ENCODE measurements at regions not wholly inside any gene's neighbourhood (a gene's known extent, or its start where the extent isn't known, plus 50 kb on each side); places are given as distances from the start of the nearest gene placed in this dataset.

DNA sequence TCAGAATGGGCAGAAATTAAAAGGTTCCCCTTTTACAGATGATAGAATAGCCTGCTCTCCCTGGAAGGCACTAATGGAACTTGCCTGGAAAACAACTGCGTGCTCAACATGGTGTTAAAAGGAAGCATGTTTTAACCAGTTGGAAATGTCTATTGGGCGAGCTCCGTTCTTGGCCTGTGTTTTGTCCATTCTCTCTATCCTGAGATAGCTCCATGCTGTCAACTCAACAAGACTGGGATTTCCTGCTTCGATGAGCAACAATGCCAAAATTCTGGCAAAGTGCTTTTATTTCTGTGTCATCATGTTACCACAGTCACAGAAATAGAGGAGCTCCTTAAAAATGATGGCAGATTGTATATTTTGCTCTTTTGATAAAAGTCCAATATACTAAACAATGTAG lies 198.3 kb downstream of the PLK2 start:
- H3K27me3 ChIP-seq (ENCODE audit: control insufficient read depth, insufficient read depth, low read length) = no peaks in the 10 kb centered on the region
- H3K4me3 ChIP-seq (ENCODE audit: low read depth, low read length) = no peak overlapping the region
- DNase-seq (ENCODE audit: low read depth) (peak; percentile 38), FAIRE-seq (no peak)
- TF ChIP-seq, protein P1, sequence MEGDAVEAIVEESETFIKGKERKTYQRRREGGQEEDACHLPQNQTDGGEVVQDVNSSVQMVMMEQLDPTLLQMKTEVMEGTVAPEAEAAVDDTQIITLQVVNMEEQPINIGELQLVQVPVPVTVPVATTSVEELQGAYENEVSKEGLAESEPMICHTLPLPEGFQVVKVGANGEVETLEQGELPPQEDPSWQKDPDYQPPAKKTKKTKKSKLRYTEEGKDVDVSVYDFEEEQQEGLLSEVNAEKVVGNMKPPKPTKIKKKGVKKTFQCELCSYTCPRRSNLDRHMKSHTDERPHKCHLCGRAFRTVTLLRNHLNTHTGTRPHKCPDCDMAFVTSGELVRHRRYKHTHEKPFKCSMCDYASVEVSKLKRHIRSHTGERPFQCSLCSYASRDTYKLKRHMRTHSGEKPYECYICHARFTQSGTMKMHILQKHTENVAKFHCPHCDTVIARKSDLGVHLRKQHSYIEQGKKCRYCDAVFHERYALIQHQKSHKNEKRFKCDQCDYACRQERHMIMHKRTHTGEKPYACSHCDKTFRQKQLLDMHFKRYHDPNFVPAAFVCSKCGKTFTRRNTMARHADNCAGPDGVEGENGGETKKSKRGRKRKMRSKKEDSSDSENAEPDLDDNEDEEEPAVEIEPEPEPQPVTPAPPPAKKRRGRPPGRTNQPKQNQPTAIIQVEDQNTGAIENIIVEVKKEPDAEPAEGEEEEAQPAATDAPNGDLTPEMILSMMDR (IDR thresholded peaks at IDR 0.05; ENCODE audit: insufficient read depth, low read length, severe bottlenecking) = no peak
- H3K36me3 ChIP-seq (ENCODE audit: control insufficient read depth, insufficient read depth, low read length) = no peaks in the 10 kb centered on the region

DNA sequence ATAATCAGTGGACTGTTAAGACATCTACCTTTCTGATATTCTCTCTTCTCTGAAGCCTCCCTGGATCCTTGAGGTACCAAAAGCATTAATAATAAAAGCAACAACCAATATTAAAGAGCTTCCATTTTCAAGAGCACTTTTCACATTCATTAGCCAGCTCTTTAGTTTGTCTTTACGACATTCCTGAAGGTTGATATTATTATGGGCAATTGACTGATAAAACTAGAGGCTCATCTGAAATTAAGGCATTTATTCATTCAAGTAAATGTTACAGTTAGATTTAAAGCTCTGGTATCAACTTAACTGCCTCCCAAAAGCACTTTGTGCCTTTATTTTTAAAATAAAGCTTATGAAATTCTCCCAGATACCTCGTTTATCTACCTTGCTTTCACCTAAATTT lies 199.6 kb downstream of the PLK2 start:
- FAIRE-seq = no peak
- Histone ChIP-seq H3K36me3 (ENCODE audit: control insufficient read depth, insufficient read depth, low read length) (no peaks in the 10 kb centered on the region), H3K27me3 (ENCODE audit: control insufficient read depth, insufficient read depth, low read length) (no peaks in the 10 kb centered on the region), H3K4me3 (ENCODE audit: low read depth, low read length) (no peak overlapping the region)
- TF ChIP-seq, protein P1 (IDR thresholded peaks at IDR 0.05; ENCODE audit: insufficient read depth, low read length, severe bottlenecking) = no peak
- no peak for DNase-seq (ENCODE audit: low read depth)

DNA sequence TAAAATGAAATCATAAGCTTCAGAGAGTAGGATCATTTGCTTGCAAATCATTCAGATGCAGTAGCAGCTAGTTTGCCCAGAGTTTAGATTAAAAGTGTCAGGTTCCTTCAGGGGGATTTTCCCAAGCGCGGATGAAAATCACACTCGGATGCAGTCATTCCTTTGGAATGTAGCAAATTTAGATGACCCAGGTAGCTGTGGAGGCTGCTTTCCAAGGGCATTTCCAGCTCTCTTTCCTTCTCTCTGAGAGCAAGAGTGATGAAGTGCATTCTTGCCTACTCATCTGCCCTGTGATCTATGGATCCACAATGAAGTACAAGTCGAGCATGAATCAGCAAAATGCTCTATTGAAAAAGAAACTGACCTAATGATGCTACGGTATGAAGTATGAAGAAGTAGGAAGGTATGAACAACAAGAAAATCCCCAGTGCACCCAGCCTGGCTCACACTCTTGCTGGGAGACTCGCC lies 200.2 kb downstream of the PLK2 start:
- no peak for FAIRE-seq

DNA sequence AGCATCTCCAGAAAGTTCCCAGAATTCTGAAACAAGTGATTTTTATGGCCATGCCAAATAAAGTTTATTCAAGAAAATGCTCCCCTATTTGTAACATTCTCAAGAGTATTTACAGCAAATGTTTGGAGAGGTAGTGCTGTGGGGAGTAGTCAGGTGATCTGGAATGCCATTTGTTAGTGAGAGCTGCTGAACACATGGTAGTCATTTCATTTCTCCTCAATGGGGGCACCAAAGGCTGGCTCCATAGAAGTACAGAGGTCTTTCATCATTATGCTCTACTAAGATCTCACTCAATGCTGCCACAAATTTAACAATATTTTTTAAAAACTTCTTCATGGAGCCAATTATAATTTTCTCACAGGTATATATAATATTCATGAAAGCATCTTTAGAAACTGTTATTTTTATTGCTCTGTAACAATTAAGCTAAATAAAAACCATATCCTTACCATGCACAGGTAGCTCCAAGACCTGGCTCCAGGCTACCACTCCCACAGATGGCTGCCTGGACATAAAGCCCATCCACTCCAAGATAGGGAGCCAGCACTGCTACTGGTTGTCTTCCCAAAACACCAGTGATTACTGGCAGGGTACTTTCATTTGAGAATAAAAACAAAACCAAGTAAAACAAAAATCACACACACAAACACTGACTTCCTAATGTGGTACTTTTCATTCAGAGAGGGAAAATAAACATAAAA lies 200.8 kb downstream of the PLK2 start:
- no peak overlapping the region for H3K4me3 ChIP-seq (ENCODE audit: low read depth, low read length)
- no peaks in the 10 kb centered on the region for H3K36me3 ChIP-seq (ENCODE audit: control insufficient read depth, insufficient read depth, low read length)
- no peaks in the 10 kb centered on the region for H3K27me3 ChIP-seq (ENCODE audit: control insufficient read depth, insufficient read depth, low read length)
- no peak for FAIRE-seq
- DNase-seq (ENCODE audit: low read depth) = no peak
- TF ChIP-seq, protein P1 (IDR thresholded peaks at IDR 0.05; ENCODE audit: insufficient read depth, low read length, severe bottlenecking) = no peak

More for the DNA sequence above, 200.2 kb downstream of the PLK2 start:
- Histone ChIP-seq H3K27me3 (ENCODE audit: control insufficient read depth, insufficient read depth, low read length) (no peaks in the 10 kb centered on the region), H3K4me3 (ENCODE audit: low read depth, low read length) (no peak overlapping the region), H3K36me3 (ENCODE audit: control insufficient read depth, insufficient read depth, low read length) (no peaks in the 10 kb centered on the region)
- TF ChIP-seq, protein P1 (IDR thresholded peaks at IDR 0.05; ENCODE audit: insufficient read depth, low read length, severe bottlenecking) = no peak
- DNase-seq (ENCODE audit: low read depth) = peak; percentile 99

DNA sequence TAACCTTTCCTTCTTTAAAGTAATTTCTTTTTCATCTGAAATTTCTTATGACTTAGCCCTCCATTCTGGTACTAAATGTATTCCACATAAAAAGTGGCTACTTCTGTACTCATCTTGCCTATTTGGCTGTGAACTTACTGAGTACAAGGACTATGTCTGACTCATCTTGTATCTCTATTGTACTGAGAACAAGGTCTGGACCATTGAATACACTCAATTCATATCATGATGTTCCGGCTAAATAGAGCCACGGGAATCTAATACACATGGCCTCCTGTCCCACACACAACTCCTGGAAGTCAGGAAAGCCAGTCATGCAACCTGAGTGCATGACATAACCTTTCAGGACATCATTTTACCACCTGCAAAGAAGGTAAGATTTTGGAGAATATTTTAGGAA lies 203.9 kb downstream of the PLK2 start:
- H3K4me3 ChIP-seq (ENCODE audit: low read depth, low read length) = no peak overlapping the region
- FAIRE-seq (no peak), DNase-seq (ENCODE audit: low read depth) (no peak)
- no peaks in the 10 kb centered on the region for H3K27me3 ChIP-seq (ENCODE audit: control insufficient read depth, insufficient read depth, low read length)
- no peaks in the 10 kb centered on the region for H3K36me3 ChIP-seq (ENCODE audit: control insufficient read depth, insufficient read depth, low read length)
- TF ChIP-seq, protein P1 (IDR thresholded peaks at IDR 0.05; ENCODE audit: insufficient read depth, low read length, severe bottlenecking) = no peak

DNA sequence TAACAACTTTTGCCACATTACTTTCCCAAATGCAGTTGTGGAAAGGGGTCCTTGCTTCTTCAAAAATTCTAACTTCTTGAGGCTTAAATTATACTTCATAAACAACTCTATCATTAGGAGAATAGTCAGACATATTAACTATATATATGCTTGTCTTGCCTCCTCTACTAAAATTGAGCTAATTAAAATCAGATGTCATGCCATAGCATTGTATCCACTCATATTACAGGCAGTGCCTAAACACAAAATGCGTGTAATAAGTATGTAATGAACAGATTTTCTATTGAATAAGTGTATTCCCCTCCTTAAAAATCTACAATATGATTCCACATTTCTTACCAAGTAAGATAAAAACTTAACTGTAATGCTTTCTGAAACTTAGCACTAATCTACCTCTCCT lies 204.5 kb downstream of the PLK2 start:
- TF ChIP-seq, protein P1 (IDR thresholded peaks at IDR 0.05; ENCODE audit: insufficient read depth, low read length, severe bottlenecking) = no peak

More for the DNA sequence above, 204.5 kb downstream of the PLK2 start:
- H3K36me3 ChIP-seq (ENCODE audit: control insufficient read depth, insufficient read depth, low read length) = no peaks in the 10 kb centered on the region
- no peak overlapping the region for H3K4me3 ChIP-seq (ENCODE audit: low read depth, low read length)
- FAIRE-seq (no peak), DNase-seq (ENCODE audit: low read depth) (no peak)
- H3K27me3 ChIP-seq (ENCODE audit: control insufficient read depth, insufficient read depth, low read length) = no peaks in the 10 kb centered on the region
